HG02981 (cell line): ENCODE measurements at regions not wholly inside any gene's neighbourhood (a gene's known extent, or its start where the extent isn't known, plus 50 kb on each side); places are given as distances from the start of the nearest gene placed in this dataset.
A peak's percentile ranks its signal among the peaks of the same experiment; 100 is the strongest.

Experiments
- ATAC-seq: cut with Tn5 transposase; IDR thresholded peaks from one replicate; pipeline ENCODE4 v1.9.1; 2021; ENCODE audit warnings: mild to moderate bottlenecking, moderate library complexity; ENCODE audit not compliant: unreplicated experiment

DNA sequence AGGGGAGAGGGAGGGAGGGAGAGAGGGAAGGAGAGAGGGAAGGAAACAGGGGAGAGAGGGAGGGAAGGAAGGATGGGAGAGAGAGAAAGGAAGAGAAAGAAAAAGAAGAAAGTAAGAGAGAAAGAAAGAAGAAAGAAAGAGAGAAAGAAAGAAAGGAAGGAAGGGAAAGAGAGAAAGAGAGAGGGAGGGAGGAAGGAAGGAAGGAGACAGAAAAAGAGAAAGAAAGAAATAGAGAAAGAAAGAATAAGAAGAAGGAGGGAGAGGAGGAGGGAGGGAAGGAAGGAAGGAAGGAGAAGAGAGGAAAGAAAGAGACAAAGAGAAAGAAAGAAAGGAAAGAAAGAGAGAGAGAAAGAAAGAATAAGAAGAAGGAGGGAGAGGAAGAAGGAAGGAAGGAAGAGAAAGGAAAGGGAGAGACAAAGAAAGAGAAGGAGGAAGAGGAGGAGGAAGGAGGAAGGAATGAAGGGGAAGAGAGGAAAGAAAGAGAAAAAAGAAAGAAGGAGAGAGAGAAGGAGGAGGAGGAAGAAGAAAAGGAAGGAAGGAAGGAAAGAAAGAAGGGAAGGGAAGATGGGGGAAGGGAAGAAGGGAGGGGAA, 189.6 kb downstream of the PARM1 start:
- ATAC-seq: no peak

GRCh38 chr4:75118739-75119138, 185.8 kb downstream of the PARM1 start:
- no peak for ATAC-seq

DNA sequence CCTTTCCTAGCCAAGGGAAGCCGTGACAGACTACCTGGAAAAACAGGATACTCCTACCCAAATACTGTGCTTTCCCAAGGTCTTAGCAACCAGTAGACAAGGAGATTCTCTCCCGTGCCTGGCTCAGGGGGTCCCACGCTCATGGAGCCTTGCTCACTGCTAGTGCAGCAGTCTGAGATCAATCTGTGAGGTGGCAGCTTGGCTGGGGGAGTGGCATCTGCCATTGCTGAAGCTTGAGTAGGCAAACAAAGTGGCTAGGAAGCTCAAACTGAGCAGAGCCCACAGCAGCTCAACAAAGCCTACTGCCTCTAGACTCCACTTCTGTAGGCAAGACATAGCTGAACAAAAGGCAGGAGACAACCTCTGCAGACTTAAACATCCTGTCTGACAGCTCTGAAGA, 177.1 kb downstream of the PARM1 start:
- no peak for ATAC-seq

- ATAC-seq: peak; percentile 50
These were observed 175.1 kb downstream of the PARM1 start for GRCh38 chr4:75107755-75108612.

- no peak for ATAC-seq
These were observed 169.8 kb downstream of the PARM1 start for GRCh38 chr4:75102787-75103085.

GRCh38 chr4:75101906-75102786, 169.2 kb downstream of the PARM1 start:
- ATAC-seq: peak; percentile 36
